ENCODE measurements at regions not wholly inside any gene's neighbourhood (a gene's known extent, or its start where the extent isn't known, plus 50 kb on each side); places are given as distances from the start of the nearest gene placed in this dataset.

GRCh38 chr11:88017666-88018065, 157.6 kb downstream of the RAB38 start:
- no peak overlapping the region for H3K9ac ChIP-seq (ENCODE audit: low read length)
- no peaks in the 10 kb centered on the region for H3K9me2 ChIP-seq (ENCODE audit: insufficient read depth)
- no peak for TF ChIP-seq POLR2AphosphoS5 (IDR thresholded peaks at IDR 0.05; ENCODE audit: low read depth, low read length)
- H3K27me3 ChIP-seq (ENCODE audit: insufficient read depth, low read length) = no peaks in the 10 kb centered on the region
- H3K9me3 ChIP-seq (ENCODE audit: control insufficient read depth in 1 of 2, insufficient read depth in 1 of 2, low read depth in 1 of 2, low read length in 2 of 2) = no peaks in the 10 kb centered on the region
- ChIA-PET CTCF (interaction anchor here (2.3 to 3.4 kb wide), 3 partner anchors 264 to 535 kb away, joined by 19 to 53 read pairs (median 32); no protein-coding TSS in a partner anchor), POLR2A (interaction anchor here (1.1 kb wide), 1 partner anchor 534 kb away, joined by 3 read pairs; no protein-coding TSS in a partner anchor), RAD21 (ENCODE audit: low non-redundant PET in 1 of 2, low total read pairs in 2 of 2, uncharacterized antibody in 2 of 2, unreplicated experiment in 2 of 2) (no interaction called here)
- H3K4me2 ChIP-seq (ENCODE audit: low read length) = no peak overlapping the region
- no peaks in the 10 kb centered on the region for H4K20me1 ChIP-seq (ENCODE audit: insufficient read depth)
- no peaks in the 10 kb centered on the region for H3K4me1 ChIP-seq (ENCODE audit: control insufficient read depth in 1 of 2, insufficient read depth in 2 of 2, low read length in 2 of 2)
- no TSS peak for BruUV-seq (replicated peaks)
- no peak overlapping the region for H2AFZ ChIP-seq (ENCODE audit: low read depth, low read length, poor library complexity, severe bottlenecking)
- H3K79me2 ChIP-seq (ENCODE audit: insufficient read depth, low read length) = no peaks in the 10 kb centered on the region
- no peak overlapping the region for H3K4me3 ChIP-seq (replicated peaks in 1 of 2; ENCODE audit: low read depth in 1 of 2, low read length in 2 of 2)
- no peaks in the 10 kb centered on the region for H3K36me3 ChIP-seq (ENCODE audit: control insufficient read depth in 1 of 2, insufficient read depth in 2 of 2, low read length in 2 of 2)
- no peak overlapping the region for H3K27ac ChIP-seq (ENCODE audit: low read depth, low read length)
- ATAC-seq (no peak), DNase-seq (ENCODE audit: low read depth, low spot score) (no peak)
- intact Hi-C loops (cut with micrococcal nuclease) = no loop called here

- ChIA-PET CTCF (interaction anchor here (0.6 to 3.4 kb wide), 26 partner anchors 8 to 1077 kb away, joined by 3 to 53 read pairs (median 3); no protein-coding TSS in a partner anchor), POLR2A (interaction anchor here (1.1 to 1.5 kb wide), 2 partner anchors 527 to 536 kb away, joined by 3 read pairs; no protein-coding TSS in a partner anchor)
- BruUV-seq (replicated peaks) = no TSS peak
- TF ChIP-seq POLR2A (IDR thresholded peaks at IDR 0.05; ENCODE audit: borderline replicate concordance, extremely low read depth, insufficient read depth, insufficient read length) (no peak), FOSL1 (IDR thresholded peaks at IDR 0.05; ENCODE audit: low read depth) (no peak), SIN3A (IDR thresholded peaks at IDR 0.05; ENCODE audit: low read depth) (no peak), RAD21 (IDR thresholded peaks at IDR 0.05; ENCODE audit: low read depth) (peak; percentile 92), REST (IDR thresholded peaks at IDR 0.05; ENCODE audit: low read depth) (no peak), YY1 (IDR thresholded peaks at IDR 0.05; ENCODE audit: extremely low read depth, insufficient replicate concordance, low read depth, low read length) (peak; percentile 43), EZH2 (IDR thresholded peaks at IDR 0.05) (no peak), JUND (IDR thresholded peaks at IDR 0.05) (no peak), TCF7L2 (IDR thresholded peaks at IDR 0.05; ENCODE audit: borderline replicate concordance, extremely low read depth, insufficient read depth, insufficient read length) (no peak), ZNF274 (IDR thresholded peaks at IDR 0.05; ENCODE audit: low read depth, low read length) (no peak)
- TF ChIP-seq, protein P1, sequence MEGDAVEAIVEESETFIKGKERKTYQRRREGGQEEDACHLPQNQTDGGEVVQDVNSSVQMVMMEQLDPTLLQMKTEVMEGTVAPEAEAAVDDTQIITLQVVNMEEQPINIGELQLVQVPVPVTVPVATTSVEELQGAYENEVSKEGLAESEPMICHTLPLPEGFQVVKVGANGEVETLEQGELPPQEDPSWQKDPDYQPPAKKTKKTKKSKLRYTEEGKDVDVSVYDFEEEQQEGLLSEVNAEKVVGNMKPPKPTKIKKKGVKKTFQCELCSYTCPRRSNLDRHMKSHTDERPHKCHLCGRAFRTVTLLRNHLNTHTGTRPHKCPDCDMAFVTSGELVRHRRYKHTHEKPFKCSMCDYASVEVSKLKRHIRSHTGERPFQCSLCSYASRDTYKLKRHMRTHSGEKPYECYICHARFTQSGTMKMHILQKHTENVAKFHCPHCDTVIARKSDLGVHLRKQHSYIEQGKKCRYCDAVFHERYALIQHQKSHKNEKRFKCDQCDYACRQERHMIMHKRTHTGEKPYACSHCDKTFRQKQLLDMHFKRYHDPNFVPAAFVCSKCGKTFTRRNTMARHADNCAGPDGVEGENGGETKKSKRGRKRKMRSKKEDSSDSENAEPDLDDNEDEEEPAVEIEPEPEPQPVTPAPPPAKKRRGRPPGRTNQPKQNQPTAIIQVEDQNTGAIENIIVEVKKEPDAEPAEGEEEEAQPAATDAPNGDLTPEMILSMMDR (IDR thresholded peaks at IDR 0.05 in 2 of 3, conservative IDR thresholded peaks at IDR 0.05 in 1 of 3; ENCODE audit: borderline replicate concordance in 1 of 3, insufficient read depth in 1 of 3, low read depth in 2 of 3, low read length in 2 of 3) = peak; percentile 72 to 82 (median 82)
Measured at GRCh38 chr11:88016392-88017170, 158.7 kb downstream of the RAB38 start.

More at GRCh38 chr11:88016392-88017170, 158.7 kb downstream of the RAB38 start:
- Histone ChIP-seq H2AFZ (ENCODE audit: low read depth, low read length, poor library complexity, severe bottlenecking) (no peak overlapping the region), H3K79me2 (ENCODE audit: insufficient read depth, low read length) (no peaks in the 10 kb centered on the region), H3K9ac (ENCODE audit: low read length) (no peak overlapping the region), H3K9me2 (ENCODE audit: insufficient read depth) (no peaks in the 10 kb centered on the region), H3K9me3 (ENCODE audit: control insufficient read depth in 1 of 2, insufficient read depth in 1 of 2, low read depth in 1 of 2, low read length in 2 of 2) (no peaks in the 10 kb centered on the region), H4K20me1 (ENCODE audit: insufficient read depth) (no peaks in the 10 kb centered on the region), H3K4me3 (replicated peaks in 1 of 2; ENCODE audit: low read depth in 1 of 2, low read length in 2 of 2) (no peak overlapping the region), H3K27ac (ENCODE audit: low read depth, low read length) (no peak overlapping the region), H3K4me2 (ENCODE audit: low read length) (no peak overlapping the region), H3K4me1 (ENCODE audit: control insufficient read depth in 1 of 2, insufficient read depth in 2 of 2, low read length in 2 of 2) (no peaks in the 10 kb centered on the region), H3K36me3 (ENCODE audit: control insufficient read depth in 1 of 2, insufficient read depth in 2 of 2, low read length in 2 of 2) (no peaks in the 10 kb centered on the region), H3K27me3 (ENCODE audit: insufficient read depth, low read length) (no peaks in the 10 kb centered on the region)
- DNase-seq (ENCODE audit: low read depth, low spot score) (peak; percentile 78), ATAC-seq (peak; percentile 98)
- intact Hi-C loops (cut with micrococcal nuclease) = loop anchor here (1.0 kb wide), 2 partner anchors 265 to 528 kb away; no protein-coding TSS in a partner anchor
- RAD21 ChIA-PET (ENCODE audit: low non-redundant PET in 1 of 2, low total read pairs in 2 of 2, uncharacterized antibody in 2 of 2, unreplicated experiment in 2 of 2) = interaction anchor here (0.6 to 2.0 kb wide), 5 partner anchors 139 to 872 kb away, joined by 3 to 6 read pairs (median 4); no protein-coding TSS in a partner anchor

Measured in HCT116 (cell line).